ENCODE measurements at regions not wholly inside any gene's neighbourhood (a gene's known extent, or its start where the extent isn't known, plus 50 kb on each side); places are given as distances from the start of the nearest gene placed in this dataset.

DNA sequence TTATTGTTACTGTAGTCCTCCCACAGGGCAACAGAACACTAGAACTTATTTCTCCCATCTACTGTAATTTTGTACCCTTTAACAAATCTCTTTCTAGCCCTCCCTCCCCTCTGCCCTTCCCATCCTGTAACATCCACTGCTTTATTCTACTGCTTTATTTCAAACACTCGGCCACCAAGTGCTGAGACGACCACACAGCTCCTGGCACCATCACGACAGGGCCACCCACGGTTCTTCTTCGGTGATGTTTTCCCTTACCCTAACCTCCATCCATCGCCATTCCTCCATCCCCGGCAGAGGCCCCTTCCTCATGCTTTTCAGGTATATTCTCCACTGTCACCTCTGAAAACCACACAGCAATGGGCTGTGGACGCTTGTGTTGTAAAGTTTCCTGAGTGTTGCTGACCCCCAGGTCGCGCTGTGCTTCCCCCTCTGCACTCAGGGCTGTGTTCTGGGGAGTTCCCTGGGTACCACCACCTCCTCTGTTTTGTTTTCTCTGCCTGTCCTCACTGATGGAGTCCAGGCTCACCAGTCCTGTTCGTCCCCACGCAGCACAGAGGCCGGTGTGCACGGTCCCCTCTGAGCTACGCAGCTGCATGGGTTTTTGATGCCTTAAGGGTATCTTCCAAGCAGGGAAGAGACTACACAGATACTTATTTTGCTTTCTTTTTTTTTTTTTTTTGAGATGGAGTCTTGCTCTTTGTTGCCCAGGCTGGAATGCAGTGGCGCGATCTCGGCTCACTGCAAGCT is 207.2 kb upstream of the TMEM132C start:
- TF ChIP-seq, protein P1, sequence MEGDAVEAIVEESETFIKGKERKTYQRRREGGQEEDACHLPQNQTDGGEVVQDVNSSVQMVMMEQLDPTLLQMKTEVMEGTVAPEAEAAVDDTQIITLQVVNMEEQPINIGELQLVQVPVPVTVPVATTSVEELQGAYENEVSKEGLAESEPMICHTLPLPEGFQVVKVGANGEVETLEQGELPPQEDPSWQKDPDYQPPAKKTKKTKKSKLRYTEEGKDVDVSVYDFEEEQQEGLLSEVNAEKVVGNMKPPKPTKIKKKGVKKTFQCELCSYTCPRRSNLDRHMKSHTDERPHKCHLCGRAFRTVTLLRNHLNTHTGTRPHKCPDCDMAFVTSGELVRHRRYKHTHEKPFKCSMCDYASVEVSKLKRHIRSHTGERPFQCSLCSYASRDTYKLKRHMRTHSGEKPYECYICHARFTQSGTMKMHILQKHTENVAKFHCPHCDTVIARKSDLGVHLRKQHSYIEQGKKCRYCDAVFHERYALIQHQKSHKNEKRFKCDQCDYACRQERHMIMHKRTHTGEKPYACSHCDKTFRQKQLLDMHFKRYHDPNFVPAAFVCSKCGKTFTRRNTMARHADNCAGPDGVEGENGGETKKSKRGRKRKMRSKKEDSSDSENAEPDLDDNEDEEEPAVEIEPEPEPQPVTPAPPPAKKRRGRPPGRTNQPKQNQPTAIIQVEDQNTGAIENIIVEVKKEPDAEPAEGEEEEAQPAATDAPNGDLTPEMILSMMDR (conservative IDR thresholded peaks at IDR 0.05) = no peak
- no peak for TF ChIP-seq EZH2 (IDR thresholded peaks at IDR 0.05; ENCODE audit: low read depth)
- peaks cover 21% of the 10 kb centered on the region for H3K27me3 ChIP-seq (ENCODE audit: insufficient read depth, low read depth)
- POLR2A ChIA-PET (ENCODE audit: unreplicated experiment) = no interaction called here
- no peak overlapping the region for H3K4me2 ChIP-seq
- no peaks in the 10 kb centered on the region for H3K9me3 ChIP-seq (ENCODE audit: insufficient read depth, low read depth)
- H3K36me3 ChIP-seq (ENCODE audit: low read depth) = no peaks in the 10 kb centered on the region
- DNase-seq = no peak
- no peaks in the 10 kb centered on the region for H3K9me2 ChIP-seq (ENCODE audit: insufficient read depth)
- no peaks in the 10 kb centered on the region for H3K4me1 ChIP-seq (replicated peaks; ENCODE audit: insufficient read depth)
- intact Hi-C loops (cut with micrococcal nuclease; ENCODE audit: unreplicated experiment) = no loop called here
- CTCF ChIA-PET = no interaction called here
- H3K4me3 ChIP-seq = no peak overlapping the region
- no peaks in the 10 kb centered on the region for H3F3A ChIP-seq (ENCODE audit: insufficient read depth, low read depth)
- H3K27ac ChIP-seq = no peak overlapping the region
- H4K20me1 ChIP-seq (ENCODE audit: insufficient read depth) = no peaks in the 10 kb centered on the region
- BruUV-seq (replicated peaks) = no TSS peak
- no peaks in the 10 kb centered on the region for H3K79me2 ChIP-seq (ENCODE audit: low read depth)
- no peak overlapping the region for H2AFZ ChIP-seq

DNA sequence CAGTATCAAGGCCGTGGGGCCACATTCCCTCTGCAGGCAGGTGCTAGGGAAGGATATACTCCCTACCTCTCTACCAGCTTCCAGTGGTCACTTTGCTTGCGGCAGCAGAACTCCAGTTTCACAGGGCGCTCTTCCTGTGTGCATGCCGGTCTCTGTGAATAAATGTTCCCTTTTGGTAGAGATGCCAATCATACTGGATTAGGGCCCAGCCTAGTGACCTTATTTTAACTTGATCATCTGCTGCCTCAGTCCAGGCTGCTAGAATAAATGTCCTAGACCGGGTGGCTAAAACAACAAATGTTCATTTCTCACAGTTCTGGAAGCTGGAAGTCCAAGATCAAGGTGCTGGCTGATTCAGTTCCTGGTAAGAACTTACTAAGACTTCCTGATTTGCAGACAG is 198.8 kb upstream of the TMEM132C start:
- no peaks in the 10 kb centered on the region for H3K4me1 ChIP-seq (replicated peaks; ENCODE audit: insufficient read depth)
- H3K4me3 ChIP-seq = no peak overlapping the region
- BruUV-seq (replicated peaks) = no TSS peak
- ChIA-PET POLR2A (ENCODE audit: unreplicated experiment) (no interaction called here), CTCF (no interaction called here)
- H4K20me1 ChIP-seq (ENCODE audit: insufficient read depth) = no peaks in the 10 kb centered on the region
- H3K27me3 ChIP-seq (ENCODE audit: insufficient read depth, low read depth) = peaks cover 18% of the 10 kb centered on the region; the same call in 1 of the 2 replicates
- H3K9me2 ChIP-seq (ENCODE audit: insufficient read depth) = no peaks in the 10 kb centered on the region
- H3K9me3 ChIP-seq (ENCODE audit: insufficient read depth, low read depth) = no peaks in the 10 kb centered on the region
- no peaks in the 10 kb centered on the region for H3F3A ChIP-seq (ENCODE audit: insufficient read depth, low read depth)
- no peaks in the 10 kb centered on the region for H3K36me3 ChIP-seq (ENCODE audit: low read depth)
- no peak for TF ChIP-seq EZH2 (IDR thresholded peaks at IDR 0.05; ENCODE audit: low read depth)
- TF ChIP-seq, protein P1 (conservative IDR thresholded peaks at IDR 0.05) = no peak
- H2AFZ ChIP-seq = no peak overlapping the region
- no peaks in the 10 kb centered on the region for H3K79me2 ChIP-seq (ENCODE audit: low read depth)
- intact Hi-C loops (cut with micrococcal nuclease; ENCODE audit: unreplicated experiment) = no loop called here
- no peak overlapping the region for H3K27ac ChIP-seq
- DNase-seq = no peak
- H3K4me2 ChIP-seq = no peak overlapping the region

DNA sequence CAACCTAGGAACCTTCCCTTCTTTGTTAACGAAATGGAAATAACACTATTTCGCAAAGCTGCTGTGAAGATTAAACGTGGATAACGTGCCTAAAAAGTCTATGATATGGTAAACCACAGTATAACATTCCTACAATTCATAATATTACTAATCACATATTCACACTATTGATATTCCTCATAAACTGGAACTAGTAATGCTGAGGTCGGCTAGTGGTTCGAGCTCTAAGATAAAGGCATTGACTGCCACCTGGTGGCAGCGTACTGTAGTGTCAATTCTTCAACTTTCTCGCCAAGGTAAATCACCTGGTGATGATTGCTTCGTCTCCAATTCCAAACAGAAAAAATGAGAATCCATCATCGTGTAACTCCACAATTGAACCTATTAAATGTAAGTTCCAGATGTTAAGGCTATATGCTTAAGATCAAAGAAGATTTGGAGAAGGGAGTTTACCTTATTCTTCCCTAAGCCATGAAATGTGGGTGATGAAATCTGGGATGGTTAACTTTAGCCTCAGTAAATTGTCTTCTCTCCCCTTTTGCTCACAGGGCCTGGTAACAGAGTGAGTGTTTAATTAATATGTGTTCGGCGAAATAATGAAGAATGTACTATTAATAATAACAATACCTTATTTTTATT is 197.5 kb upstream of the TMEM132C start:
- no peaks in the 10 kb centered on the region for H3K79me2 ChIP-seq (ENCODE audit: low read depth)
- no peak overlapping the region for H3K27ac ChIP-seq
- H3K9me2 ChIP-seq (ENCODE audit: insufficient read depth) = no peaks in the 10 kb centered on the region
- no peaks in the 10 kb centered on the region for H3K9me3 ChIP-seq (ENCODE audit: insufficient read depth, low read depth)
- ChIA-PET POLR2A (ENCODE audit: unreplicated experiment) (no interaction called here), CTCF (interaction anchor here (0.7 kb wide), 1 partner anchor 27 kb away, joined by 3 read pairs; no protein-coding TSS in a partner anchor)
- intact Hi-C loops (cut with micrococcal nuclease; ENCODE audit: unreplicated experiment) = no loop called here
- no peak overlapping the region for H3K4me3 ChIP-seq
- DNase-seq = peak in 1 of 2 experiments; percentile 19
- no TSS peak for BruUV-seq (replicated peaks)
- H3K27me3 ChIP-seq (ENCODE audit: insufficient read depth, low read depth) = peaks cover 24% of the 10 kb centered on the region
- TF ChIP-seq, protein P1 (conservative IDR thresholded peaks at IDR 0.05) = peak; percentile 80
- no peak for TF ChIP-seq EZH2 (IDR thresholded peaks at IDR 0.05; ENCODE audit: low read depth)
- H4K20me1 ChIP-seq (ENCODE audit: insufficient read depth) = no peaks in the 10 kb centered on the region
- no peaks in the 10 kb centered on the region for H3F3A ChIP-seq (ENCODE audit: insufficient read depth, low read depth)
- H3K36me3 ChIP-seq (ENCODE audit: low read depth) = no peaks in the 10 kb centered on the region
- no peaks in the 10 kb centered on the region for H3K4me1 ChIP-seq (replicated peaks; ENCODE audit: insufficient read depth)
- no peak overlapping the region for H3K4me2 ChIP-seq
- H2AFZ ChIP-seq = no peak overlapping the region
